Uterus (tissue), 2 donors: ENCODE measurements at regions not wholly inside any gene's neighbourhood (a gene's known extent, or its start where the extent isn't known, plus 50 kb on each side); places are given as distances from the start of the nearest gene placed in this dataset.

Experiments
- CTCF ChIP-seq, 4 experiments: fragments of 200-600 bp in 2 of 4; fragments of 450-650 bp in 2 of 4; sonication (generic) in 2 of 4; IDR thresholded peaks; one replicate each; pipeline ENCODE4 v1.5.1; 2016 to 2019; ENCODE audit warnings: antibody characterized with exemption in 4 of 4, mild to moderate bottlenecking in 2 of 4, moderate library complexity in 1 of 4
- POLR2A ChIP-seq, 2 donors: fragments of 450-650 bp; IDR thresholded peaks; one replicate each; pipeline ENCODE4 v1.6.1; 2016; ENCODE audit warnings: antibody characterized with exemption in 2 of 2, mild to moderate bottlenecking in 1 of 2, moderate library complexity in 1 of 2

- TF ChIP-seq CTCF (IDR thresholded peaks at IDR 0.05) (no peak), POLR2A (IDR thresholded peaks at IDR 0.05) (no peak)
Measured at GRCh38 chr11:103737037-103737622, 299.3 kb upstream of the DDI1 start.
